H1 (cell line): ENCODE measurements at regions not wholly inside any gene's neighbourhood (a gene's known extent, or its start where the extent isn't known, plus 50 kb on each side); places are given as distances from the start of the nearest gene placed in this dataset.

ENCODE experiments used
- CEBPB ChIP-seq: IDR thresholded peaks from 2 replicates; pipeline ENCODE4 v1.6.1; 2012; ENCODE audit warnings: low read depth, low read length
- FOSL1 ChIP-seq: IDR thresholded peaks from 2 replicates; pipeline ENCODE4 v1.6.1; 2011; ENCODE audit warnings: mild to moderate bottlenecking, low read depth, low read length, moderate library complexity; ENCODE audit not compliant: insufficient read depth
- GABPA ChIP-seq: IDR thresholded peaks from 2 replicates; pipeline ENCODE4 v1.6.1; 2011; ENCODE audit warnings: mild to moderate bottlenecking, low read length, moderate library complexity, borderline replicate concordance; ENCODE audit not compliant: insufficient read depth
- NANOG ChIP-seq: IDR thresholded peaks from 2 replicates; pipeline ENCODE4 v1.6.1; 2011; ENCODE audit warnings: low read length, low read depth, mild to moderate bottlenecking, inconsistent platforms; ENCODE audit not compliant: insufficient read depth, poor library complexity, severe bottlenecking
- NRF1 ChIP-seq: IDR thresholded peaks from 2 replicates; pipeline ENCODE4 v1.6.1; 2011; ENCODE audit warnings: mild to moderate bottlenecking, low read depth, low read length, improper control_type of control experiment
- SP2 ChIP-seq: IDR thresholded peaks from 2 replicates; pipeline ENCODE4 v1.6.1; 2012; ENCODE audit warnings: mild to moderate bottlenecking, low read length, inconsistent platforms
- SRF ChIP-seq: IDR thresholded peaks from 2 replicates; pipeline ENCODE4 v1.6.1; 2011; ENCODE audit warnings: mild to moderate bottlenecking, low read depth, low read length, moderate library complexity
- TEAD4 ChIP-seq: IDR thresholded peaks from 2 replicates; pipeline ENCODE4 v1.6.1; 2012; ENCODE audit warnings: low read depth, low read length, inconsistent platforms, mixed read lengths
- TF ChIP-seq, protein P1 (sequence below), 3 experiments: IDR thresholded peaks; 1 replicate in 2 of 3; 2 replicates in 1 of 3; pipeline versions ENCODE4 v1.5.1 to v1.6.1; 2011; ENCODE audit warnings: low read length in 3 of 3, mild to moderate bottlenecking in 3 of 3, inconsistent platforms in 2 of 3, low read depth in 1 of 3, moderate library complexity in 1 of 3; ENCODE audit not compliant: insufficient read depth in 1 of 3; ENCODE audit errors: control extremely low read depth in 1 of 3

GRCh38 chr4:115515772-115516171 is 402.4 kb upstream of the NDST4 start:
- TF ChIP-seq, protein P1, sequence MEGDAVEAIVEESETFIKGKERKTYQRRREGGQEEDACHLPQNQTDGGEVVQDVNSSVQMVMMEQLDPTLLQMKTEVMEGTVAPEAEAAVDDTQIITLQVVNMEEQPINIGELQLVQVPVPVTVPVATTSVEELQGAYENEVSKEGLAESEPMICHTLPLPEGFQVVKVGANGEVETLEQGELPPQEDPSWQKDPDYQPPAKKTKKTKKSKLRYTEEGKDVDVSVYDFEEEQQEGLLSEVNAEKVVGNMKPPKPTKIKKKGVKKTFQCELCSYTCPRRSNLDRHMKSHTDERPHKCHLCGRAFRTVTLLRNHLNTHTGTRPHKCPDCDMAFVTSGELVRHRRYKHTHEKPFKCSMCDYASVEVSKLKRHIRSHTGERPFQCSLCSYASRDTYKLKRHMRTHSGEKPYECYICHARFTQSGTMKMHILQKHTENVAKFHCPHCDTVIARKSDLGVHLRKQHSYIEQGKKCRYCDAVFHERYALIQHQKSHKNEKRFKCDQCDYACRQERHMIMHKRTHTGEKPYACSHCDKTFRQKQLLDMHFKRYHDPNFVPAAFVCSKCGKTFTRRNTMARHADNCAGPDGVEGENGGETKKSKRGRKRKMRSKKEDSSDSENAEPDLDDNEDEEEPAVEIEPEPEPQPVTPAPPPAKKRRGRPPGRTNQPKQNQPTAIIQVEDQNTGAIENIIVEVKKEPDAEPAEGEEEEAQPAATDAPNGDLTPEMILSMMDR (IDR thresholded peaks at IDR 0.05; ENCODE audit: control extremely low read depth in 1 of 3, insufficient read depth in 1 of 3, low read depth in 1 of 3, low read length in 3 of 3): no peak
- no peak for TF ChIP-seq SP2
- no peak for TF ChIP-seq SRF
- no peak for TF ChIP-seq FOSL1
- no peak for TF ChIP-seq NANOG
- no peak for TF ChIP-seq TEAD4
- TF ChIP-seq CEBPB: no peak
- no peak for TF ChIP-seq NRF1
- TF ChIP-seq GABPA: no peak
